Trophoblast cell (in vitro differentiated cells and primary cell): ENCODE measurements at regions not wholly inside any gene's neighbourhood (a gene's known extent, or its start where the extent isn't known, plus 50 kb on each side); places are given as distances from the start of the nearest gene placed in this dataset.

Source experiments
- DNase-seq, 2 donors: peaks; one replicate each; pipeline ENCODE4 v3.0.0-alpha.2; 2016
- H2AFZ ChIP-seq: 2 replicates; pipeline ENCODE4 v1.6.1; 2013; ENCODE audit warnings: low read length, moderate library complexity, mild to moderate bottlenecking; ENCODE audit not compliant: insufficient read depth, poor library complexity
- H2AK5ac ChIP-seq: 2 replicates; pipeline ENCODE4 v1.6.1; 2013; ENCODE audit warnings: mild to moderate bottlenecking, low read length
- H2BK120ac ChIP-seq: 2 replicates; pipeline ENCODE4 v1.6.1; 2013; ENCODE audit warnings: low read length, mild to moderate bottlenecking, moderate library complexity; ENCODE audit not compliant: insufficient read depth, poor library complexity
- H2BK12ac ChIP-seq: 2 replicates; pipeline ENCODE4 v1.6.1; 2013; ENCODE audit warnings: mild to moderate bottlenecking, low read length, moderate library complexity
- H2BK5ac ChIP-seq: 2 replicates; pipeline ENCODE4 v1.6.1; 2013; ENCODE audit warnings: low read length, low read depth, moderate library complexity, mild to moderate bottlenecking; ENCODE audit not compliant: poor library complexity
- H3K14ac ChIP-seq: 2 replicates; pipeline ENCODE4 v1.6.1; 2013; ENCODE audit warnings: mild to moderate bottlenecking, low read length
- H3K18ac ChIP-seq: 2 replicates; pipeline ENCODE4 v1.6.1; 2013; ENCODE audit warnings: mild to moderate bottlenecking, low read length
- H3K23ac ChIP-seq: 2 replicates; pipeline ENCODE4 v1.6.1; 2013; ENCODE audit warnings: low read length
- H3K27ac ChIP-seq: 2 replicates; pipeline ENCODE4 v1.5.1; 2013; ENCODE audit warnings: low read depth, mild to moderate bottlenecking, inconsistent platforms, low read length, moderate library complexity
- H3K27me3 ChIP-seq: 2 replicates; pipeline ENCODE4 v1.6.1; 2013; ENCODE audit warnings: inconsistent platforms, mild to moderate bottlenecking, low read length, moderate library complexity; ENCODE audit not compliant: insufficient read depth
- H3K36me3 ChIP-seq, 2 experiments: 1 replicate in 1 of 2; 2 replicates in 1 of 2; pipeline ENCODE4 v1.6.1; 2013; ENCODE audit warnings: low read length in 2 of 2, mild to moderate bottlenecking in 2 of 2, moderate library complexity in 1 of 2; ENCODE audit not compliant: insufficient read depth in 2 of 2, control insufficient read depth in 1 of 2
- H3K4ac ChIP-seq: 2 replicates; pipeline ENCODE4 v1.6.1; 2013; ENCODE audit warnings: low read depth, mild to moderate bottlenecking, low read length, moderate library complexity
- H3K4me1 ChIP-seq, 2 experiments: 1 replicate in 1 of 2; 2 replicates in 1 of 2; pipeline ENCODE4 v1.6.1; 2013; ENCODE audit warnings: low read length in 2 of 2, mild to moderate bottlenecking in 2 of 2, moderate library complexity in 1 of 2; ENCODE audit not compliant: insufficient read depth in 2 of 2, control insufficient read depth in 1 of 2
- H3K4me2 ChIP-seq: 2 replicates; pipeline ENCODE4 v1.6.1; 2013; ENCODE audit warnings: inconsistent platforms, mild to moderate bottlenecking, low read length, moderate library complexity
- H3K4me3 ChIP-seq: 2 replicates; pipeline ENCODE4 v1.5.1; 2013; ENCODE audit warnings: mild to moderate bottlenecking, low read depth, low read length, inconsistent platforms
- H3K79me1 ChIP-seq: one replicate; pipeline ENCODE4 v1.6.1; 2013; ENCODE audit warnings: low read length
- H3K79me2 ChIP-seq: 2 replicates; pipeline ENCODE4 v1.6.1; 2013; ENCODE audit warnings: low read length, mild to moderate bottlenecking; ENCODE audit not compliant: control insufficient read depth, insufficient read depth, poor library complexity
- H3K9ac ChIP-seq: 2 replicates; pipeline ENCODE4 v1.6.1; 2013; ENCODE audit warnings: mild to moderate bottlenecking, low read length
- H3K9me3 ChIP-seq: 2 replicates; pipeline ENCODE4 v1.6.1; 2013; ENCODE audit warnings: low read depth, mild to moderate bottlenecking, control low read depth, inconsistent platforms, low read length; ENCODE audit not compliant: insufficient read depth
- H4K12ac ChIP-seq: 2 replicates; pipeline ENCODE4 v1.6.1; 2013; ENCODE audit warnings: low read depth, mild to moderate bottlenecking, low read length, moderate library complexity
- H4K8ac ChIP-seq: 2 replicates; pipeline ENCODE4 v1.6.1; 2013; ENCODE audit warnings: low read depth, mild to moderate bottlenecking, low read length, moderate library complexity
- H4K91ac ChIP-seq: one replicate; pipeline ENCODE4 v1.6.1; 2013; ENCODE audit warnings: low read depth, mild to moderate bottlenecking, low read length, moderate library complexity
- WGBS: extraction: QIAGEN DNeasy Blood & Tissue Kit; methylation state at CpG from one replicate; pipeline ENCODE4 v1.1.7; 2013; ENCODE audit warnings: missing lambda C conversion rate; ENCODE audit not compliant: insufficient read length, insufficient coverage; ENCODE audit errors: extremely low coverage; 5-methylcytosine and 5-hydroxymethylcytosine counted together

DNA sequence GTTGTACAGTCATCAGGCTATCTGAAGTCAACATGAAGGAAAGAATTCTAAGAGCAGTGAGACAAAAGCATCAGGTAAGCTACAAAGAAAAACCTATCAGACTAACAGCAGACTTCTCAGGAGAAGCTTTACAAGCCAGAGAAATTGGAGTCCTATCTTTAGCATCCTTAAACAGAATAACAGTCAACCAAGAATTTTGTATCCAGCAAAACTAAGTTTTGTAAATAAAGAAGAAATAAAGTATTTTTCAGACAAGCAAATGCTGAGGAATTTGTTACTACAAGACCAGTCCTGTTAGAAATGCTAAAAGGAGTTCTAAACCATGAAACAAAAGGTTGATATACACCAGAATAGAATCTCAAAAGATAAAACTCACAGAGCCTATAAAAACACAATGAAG lies 501.2 kb downstream of the ZNF608 start:
- Histone ChIP-seq H4K8ac (no peak overlapping the region), H3K79me1 (no peaks in the 10 kb centered on the region), H3K27ac (no peak overlapping the region), H3K14ac (no peak overlapping the region), H3K4me1 (no peaks in the 10 kb centered on the region), H2BK120ac (no peak overlapping the region), H2AK5ac (no peak overlapping the region), H3K4me2 (no peak overlapping the region), H4K12ac (no peak overlapping the region), H2BK5ac (no peak overlapping the region), H3K9ac (no peak overlapping the region), H3K9me3 (peaks cover 3% of the 10 kb centered on the region), H3K27me3 (no peaks in the 10 kb centered on the region), H3K18ac (no peak overlapping the region), H2BK12ac (no peak overlapping the region), H3K79me2 (no peaks in the 10 kb centered on the region), H4K91ac (no peak overlapping the region), H3K4me3 (no peak overlapping the region), H3K4ac (no peak overlapping the region), H3K23ac (no peak overlapping the region), H3K36me3 (peaks cover 0 to 1% of the 10 kb centered on the region in 2 experiments), H2AFZ (no peak overlapping the region)
- no peak for DNase-seq

- Histone ChIP-seq H2AFZ (no peak overlapping the region), H3K4me1 (no peaks in the 10 kb centered on the region), H2BK12ac (no peak overlapping the region), H4K91ac (no peak overlapping the region), H3K9me3 (peaks cover 3% of the 10 kb centered on the region), H3K4me2 (no peak overlapping the region), H2BK120ac (no peak overlapping the region), H4K12ac (no peak overlapping the region), H3K27me3 (no peaks in the 10 kb centered on the region), H3K4ac (no peak overlapping the region), H3K23ac (no peak overlapping the region), H2AK5ac (no peak overlapping the region), H3K79me2 (no peaks in the 10 kb centered on the region), H3K14ac (no peak overlapping the region), H3K27ac (no peak overlapping the region), H3K9ac (no peak overlapping the region), H4K8ac (no peak overlapping the region), H3K79me1 (no peaks in the 10 kb centered on the region), H2BK5ac (no peak overlapping the region), H3K18ac (no peak overlapping the region), H3K4me3 (no peak overlapping the region), H3K36me3 (peaks cover 0 to 1% of the 10 kb centered on the region in 2 experiments)
- no CpG with 5 or more reads among the region's 1 CpG for WGBS
- no peak for DNase-seq
These were observed 505.7 kb downstream of the ZNF608 start for GRCh38 chr5:124240732-124241131.

DNA sequence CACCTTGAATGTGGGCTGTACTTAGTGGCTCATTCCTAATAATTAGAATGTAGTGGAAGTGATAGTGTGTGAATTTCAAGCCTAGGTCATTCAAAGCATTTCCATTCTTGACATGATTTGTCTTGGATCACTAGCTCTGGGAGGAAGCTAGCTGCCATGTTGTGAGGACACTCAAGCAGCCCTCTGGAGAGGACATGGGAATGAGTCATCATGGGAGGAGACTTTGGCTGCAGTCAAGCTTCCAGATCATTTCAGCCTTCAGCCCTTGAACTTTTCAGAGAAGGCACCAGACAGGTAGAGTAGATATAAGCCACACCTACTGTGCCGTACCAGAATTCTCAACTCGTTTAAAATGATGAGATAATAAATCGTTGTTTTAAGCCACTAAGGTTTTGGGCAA lies 506.9 kb downstream of the ZNF608 start:
- Histone ChIP-seq H2BK5ac (no peak overlapping the region), H3K9ac (no peak overlapping the region), H3K4ac (no peak overlapping the region), H4K12ac (no peak overlapping the region), H3K36me3 (peaks cover 0 to 1% of the 10 kb centered on the region in 2 experiments), H3K27me3 (no peaks in the 10 kb centered on the region), H3K4me3 (no peak overlapping the region), H3K18ac (no peak overlapping the region), H4K91ac (no peak overlapping the region), H4K8ac (no peak overlapping the region), H3K27ac (no peak overlapping the region), H2BK12ac (no peak overlapping the region), H3K23ac (no peak overlapping the region), H2AK5ac (no peak overlapping the region), H3K4me1 (no peaks in the 10 kb centered on the region), H2BK120ac (no peak overlapping the region), H3K4me2 (no peak overlapping the region), H3K14ac (no peak overlapping the region), H3K79me2 (no peaks in the 10 kb centered on the region), H2AFZ (no peak overlapping the region), H3K79me1 (no peaks in the 10 kb centered on the region), H3K9me3 (peaks cover 3% of the 10 kb centered on the region)
- DNase-seq, result no peak
- no CpG with 5 or more reads among the region's 3 CpGs for WGBS

DNA sequence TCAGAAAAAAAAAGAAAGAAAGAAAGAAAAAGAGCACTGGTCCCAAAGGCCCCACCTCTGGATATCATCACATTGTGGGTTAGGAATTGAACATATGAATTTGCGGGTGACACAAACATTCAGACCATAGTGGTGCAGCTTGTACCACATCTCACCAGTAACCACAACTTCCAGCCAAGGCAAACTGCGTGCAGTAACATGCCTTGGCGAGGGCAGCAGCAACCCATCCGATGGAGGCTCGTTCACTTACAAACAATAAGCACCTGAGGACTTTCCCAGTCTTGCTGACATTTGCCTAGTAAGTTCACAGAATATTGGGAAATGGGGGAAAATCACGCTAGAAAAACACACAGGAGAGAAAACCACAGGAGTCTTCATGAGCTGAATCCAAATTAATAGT lies 508.1 kb downstream of the ZNF608 start:
- Histone ChIP-seq H3K36me3 (peaks cover 0 to under 1% of the 10 kb centered on the region in 2 experiments), H2AFZ (no peak overlapping the region), H3K27me3 (no peaks in the 10 kb centered on the region), H2BK5ac (no peak overlapping the region), H2AK5ac (no peak overlapping the region), H4K12ac (no peak overlapping the region), H4K91ac (no peak overlapping the region), H3K4ac (no peak overlapping the region), H3K4me3 (no peak overlapping the region), H3K27ac (no peak overlapping the region), H2BK12ac (no peak overlapping the region), H3K4me2 (no peak overlapping the region), H2BK120ac (no peak overlapping the region), H3K4me1 (no peaks in the 10 kb centered on the region), H3K23ac (no peak overlapping the region), H3K18ac (no peak overlapping the region), H3K9me3 (peaks cover under 1% of the 10 kb centered on the region), H3K9ac (no peak overlapping the region), H3K14ac (no peak overlapping the region), H3K79me1 (no peaks in the 10 kb centered on the region), H3K79me2 (no peaks in the 10 kb centered on the region), H4K8ac (no peak overlapping the region)
- WGBS, result no CpG with 5 or more reads among the region's 6 CpGs
- no peak for DNase-seq
